C4-2B (cell line): ENCODE measurements at regions not wholly inside any gene's neighbourhood (a gene's known extent, or its start where the extent isn't known, plus 50 kb on each side); places are given as distances from the start of the nearest gene placed in this dataset.

ENCODE experiments used
- ZFX ChIP-seq: fragments of 450-650 bp; IDR thresholded peaks from 2 replicates; pipeline ENCODE4 v1.6.1; 2017
- TF ChIP-seq, protein P1 (sequence below): fragments of 450-650 bp; conservative IDR thresholded peaks from 2 replicates; pipeline ENCODE4 v1.5.1; 2017; ENCODE audit warnings: mild to moderate bottlenecking

DNA sequence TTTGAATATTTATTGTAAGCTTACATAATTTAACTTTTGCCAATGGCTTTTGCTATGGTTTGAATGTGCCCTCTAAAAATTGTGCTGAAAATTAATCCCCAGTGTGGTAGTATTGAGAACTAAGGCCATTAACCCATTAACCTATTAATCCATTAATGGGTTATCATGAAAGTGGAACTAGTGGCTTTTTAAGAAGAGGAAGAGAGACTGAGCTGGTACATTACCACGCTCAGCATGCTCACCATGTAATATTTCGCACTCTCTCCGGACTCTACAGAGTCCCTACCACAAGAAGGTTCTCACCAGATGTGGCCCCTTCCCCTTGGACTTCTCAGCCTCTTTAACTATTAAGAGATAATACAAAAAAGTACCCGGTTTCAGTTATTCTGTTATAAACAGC, 164.4 kb upstream of the ZRANB2 start:
- TF ChIP-seq, protein P1, sequence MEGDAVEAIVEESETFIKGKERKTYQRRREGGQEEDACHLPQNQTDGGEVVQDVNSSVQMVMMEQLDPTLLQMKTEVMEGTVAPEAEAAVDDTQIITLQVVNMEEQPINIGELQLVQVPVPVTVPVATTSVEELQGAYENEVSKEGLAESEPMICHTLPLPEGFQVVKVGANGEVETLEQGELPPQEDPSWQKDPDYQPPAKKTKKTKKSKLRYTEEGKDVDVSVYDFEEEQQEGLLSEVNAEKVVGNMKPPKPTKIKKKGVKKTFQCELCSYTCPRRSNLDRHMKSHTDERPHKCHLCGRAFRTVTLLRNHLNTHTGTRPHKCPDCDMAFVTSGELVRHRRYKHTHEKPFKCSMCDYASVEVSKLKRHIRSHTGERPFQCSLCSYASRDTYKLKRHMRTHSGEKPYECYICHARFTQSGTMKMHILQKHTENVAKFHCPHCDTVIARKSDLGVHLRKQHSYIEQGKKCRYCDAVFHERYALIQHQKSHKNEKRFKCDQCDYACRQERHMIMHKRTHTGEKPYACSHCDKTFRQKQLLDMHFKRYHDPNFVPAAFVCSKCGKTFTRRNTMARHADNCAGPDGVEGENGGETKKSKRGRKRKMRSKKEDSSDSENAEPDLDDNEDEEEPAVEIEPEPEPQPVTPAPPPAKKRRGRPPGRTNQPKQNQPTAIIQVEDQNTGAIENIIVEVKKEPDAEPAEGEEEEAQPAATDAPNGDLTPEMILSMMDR = no peak
- TF ChIP-seq ZFX = no peak
